ENCODE measurements at regions not wholly inside any gene's neighbourhood (a gene's known extent, or its start where the extent isn't known, plus 50 kb on each side); places are given as distances from the start of the nearest gene placed in this dataset.
"Not testable (repeated sequence)": the region's sequence is repeated elsewhere in the genome, so short reads cannot be mapped to it uniquely, and the experiment has no call there.

- no peak for DNase-seq
These were observed 355.9 kb downstream of the RSL24D1 start for GRCh38 chr15:54840621-54841398.

- no peak for DNase-seq
These were observed 357.4 kb downstream of the RSL24D1 start for GRCh38 chr15:54839379-54839778.

GRCh38 chr15:54836052-54836795, 360.5 kb downstream of the RSL24D1 start:
- no peak for DNase-seq

GRCh38 chr15:54829821-54830220, 366.9 kb downstream of the RSL24D1 start:
- no peak for DNase-seq

- DNase-seq: no peak
These were observed 375.9 kb downstream of the RSL24D1 start for GRCh38 chr15:54820811-54821210.

- DNase-seq: no peak
These were observed 376.6 kb downstream of the RSL24D1 start for GRCh38 chr15:54820098-54820497.

- no peak for DNase-seq
These were observed 380.3 kb downstream of the RSL24D1 start for GRCh38 chr15:54816401-54816800.

- no peak for DNase-seq
These were observed 381.2 kb downstream of the RSL24D1 start for GRCh38 chr15:54815556-54815955.

- no peak for DNase-seq
These were observed 384.4 kb downstream of the RSL24D1 start for GRCh38 chr15:54812383-54812782.

GRCh38 chr15:54810496-54810895, 386.2 kb downstream of the RSL24D1 start:
- DNase-seq: no peak

GRCh38 chr15:54810031-54810430, 386.7 kb downstream of the RSL24D1 start:
- DNase-seq: no peak

GRCh38 chr15:54808321-54808720, 388.4 kb downstream of the RSL24D1 start:
- DNase-seq: no peak

- DNase-seq: no peak
These were observed 392.8 kb downstream of the RSL24D1 start for GRCh38 chr15:54803987-54804386.

GRCh38 chr15:54803134-54803808, 393.5 kb downstream of the RSL24D1 start:
- no peak for DNase-seq

GRCh38 chr15:54792526-54792925, 404.2 kb downstream of the RSL24D1 start:
- no peak for DNase-seq

GRCh38 chr15:54790693-54791092, 406.0 kb downstream of the RSL24D1 start:
- DNase-seq: no peak

GRCh38 chr15:54789376-54789775, 407.4 kb downstream of the RSL24D1 start:
- no peak for DNase-seq

- DNase-seq: not testable (repeated sequence)
These were observed 415.5 kb downstream of the RSL24D1 start for GRCh38 chr15:54781220-54781619.

- no peak for DNase-seq
These were observed 417.5 kb downstream of the RSL24D1 start for GRCh38 chr15:54779271-54779670.

- no peak for DNase-seq
These were observed 420.3 kb downstream of the RSL24D1 start for GRCh38 chr15:54776410-54776809.

- no peak for DNase-seq
These were observed 424.1 kb downstream of the RSL24D1 start for GRCh38 chr15:54772663-54773062.

- DNase-seq: not testable (repeated sequence)
These were observed 447.3 kb downstream of the RSL24D1 start for GRCh38 chr15:54749461-54749860.

- no peak for DNase-seq
These were observed 474.3 kb downstream of the RSL24D1 start for GRCh38 chr15:54722342-54722986.
